ENCODE measurements at regions not wholly inside any gene's neighbourhood (a gene's known extent, or its start where the extent isn't known, plus 50 kb on each side); places are given as distances from the start of the nearest gene placed in this dataset.

DNA sequence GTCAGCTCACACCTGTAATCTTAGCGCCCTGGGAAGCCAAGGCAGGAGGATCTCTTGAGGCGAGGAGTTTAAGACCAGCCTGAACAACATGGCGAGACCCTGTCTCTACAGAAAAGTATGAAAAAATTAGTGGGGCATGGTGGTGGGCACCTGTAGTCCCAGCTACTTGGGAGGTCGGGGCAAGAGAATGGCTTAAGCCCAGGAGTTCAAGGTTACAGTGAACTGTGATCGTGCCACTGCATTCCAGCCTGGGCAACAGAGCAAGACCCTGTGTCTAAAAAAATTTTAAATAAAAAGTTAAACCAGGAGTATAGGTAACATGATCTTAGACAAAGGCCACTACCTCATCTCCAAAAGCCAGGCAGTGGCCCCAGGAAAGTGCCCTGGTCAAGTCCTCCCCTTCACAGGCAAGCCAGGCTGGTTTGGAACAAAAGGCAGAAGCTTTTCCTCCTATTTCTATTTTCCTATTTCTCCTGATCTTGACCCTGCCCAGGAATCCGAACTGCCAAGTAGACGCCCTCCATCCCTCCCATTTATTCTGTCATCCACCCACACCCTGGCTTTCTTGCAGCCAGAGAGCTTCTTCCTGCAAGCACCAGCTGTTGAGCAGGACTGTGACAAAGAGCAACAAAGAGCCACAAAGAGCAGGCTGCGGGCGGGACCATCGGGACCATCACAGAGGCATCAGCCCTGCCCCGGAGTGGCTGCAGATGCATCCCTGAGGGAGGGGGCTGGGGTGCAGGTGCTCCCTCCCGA, 149.9 kb upstream of the AFDN start:
- TF ChIP-seq, protein P1, sequence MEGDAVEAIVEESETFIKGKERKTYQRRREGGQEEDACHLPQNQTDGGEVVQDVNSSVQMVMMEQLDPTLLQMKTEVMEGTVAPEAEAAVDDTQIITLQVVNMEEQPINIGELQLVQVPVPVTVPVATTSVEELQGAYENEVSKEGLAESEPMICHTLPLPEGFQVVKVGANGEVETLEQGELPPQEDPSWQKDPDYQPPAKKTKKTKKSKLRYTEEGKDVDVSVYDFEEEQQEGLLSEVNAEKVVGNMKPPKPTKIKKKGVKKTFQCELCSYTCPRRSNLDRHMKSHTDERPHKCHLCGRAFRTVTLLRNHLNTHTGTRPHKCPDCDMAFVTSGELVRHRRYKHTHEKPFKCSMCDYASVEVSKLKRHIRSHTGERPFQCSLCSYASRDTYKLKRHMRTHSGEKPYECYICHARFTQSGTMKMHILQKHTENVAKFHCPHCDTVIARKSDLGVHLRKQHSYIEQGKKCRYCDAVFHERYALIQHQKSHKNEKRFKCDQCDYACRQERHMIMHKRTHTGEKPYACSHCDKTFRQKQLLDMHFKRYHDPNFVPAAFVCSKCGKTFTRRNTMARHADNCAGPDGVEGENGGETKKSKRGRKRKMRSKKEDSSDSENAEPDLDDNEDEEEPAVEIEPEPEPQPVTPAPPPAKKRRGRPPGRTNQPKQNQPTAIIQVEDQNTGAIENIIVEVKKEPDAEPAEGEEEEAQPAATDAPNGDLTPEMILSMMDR (IDR thresholded peaks at IDR 0.05; ENCODE audit: poor library complexity, severe bottlenecking), result no peak
- no peak for TF ChIP-seq POLR2AphosphoS5 (IDR thresholded peaks at IDR 0.05)
- TF ChIP-seq EZH2 (IDR thresholded peaks at IDR 0.05; ENCODE audit: borderline replicate concordance, insufficient read depth, low read length, poor library complexity, severe bottlenecking), result no peak
- no peak for TF ChIP-seq RAD21 (conservative IDR thresholded peaks at IDR 0.05)
- no peak for TF ChIP-seq SMC3 (conservative IDR thresholded peaks at IDR 0.05; ENCODE audit: poor library complexity)
- TF ChIP-seq TAF1 (IDR thresholded peaks at IDR 0.05; ENCODE audit: low read depth), result no peak
- TF ChIP-seq EP300 (conservative IDR thresholded peaks at IDR 0.05; ENCODE audit: poor library complexity, severe bottlenecking), result no peak
- TF ChIP-seq REST (IDR thresholded peaks at IDR 0.05; ENCODE audit: borderline replicate concordance), result no peak
